Neural crest cell (in vitro differentiated cells): ENCODE measurements at regions not wholly inside any gene's neighbourhood (a gene's known extent, or its start where the extent isn't known, plus 50 kb on each side); places are given as distances from the start of the nearest gene placed in this dataset.

ENCODE experiments used
- DNase-seq: peaks from one replicate; pipeline ENCODE4 v3.0.0; 2021; ENCODE audit warnings: low read depth, mixed read lengths, low spot score
- H3K27ac Mint-ChIP-seq: one replicate; pipeline ENCODE4 v1.8.0; 2021; ENCODE audit warnings: mild to moderate bottlenecking, mixed read lengths; ENCODE audit not compliant: unreplicated experiment
- H3K27me3 Mint-ChIP-seq: 2 replicates; pipeline ENCODE4 v1.8.0; 2021; ENCODE audit warnings: low read depth, mild to moderate bottlenecking, mixed read lengths
- H3K36me3 Mint-ChIP-seq: 2 replicates; pipeline ENCODE4 v1.8.0; 2021; ENCODE audit warnings: low read depth, mild to moderate bottlenecking, mixed read lengths
- H3K4me1 Mint-ChIP-seq: 2 replicates; pipeline ENCODE4 v1.8.0; 2021; ENCODE audit warnings: mixed read lengths
- H3K4me3 Mint-ChIP-seq: one replicate; pipeline ENCODE4 v1.8.0; 2021; ENCODE audit warnings: mild to moderate bottlenecking, mixed read lengths
- H3K9me3 Mint-ChIP-seq: 2 replicates; pipeline ENCODE4 v1.8.0; 2021; ENCODE audit warnings: mixed read lengths
- TF ChIP-seq, protein P1 (sequence below): fragments of 200-600 bp; sonication (generic); conservative IDR thresholded peaks from 2 replicates; pipeline ENCODE4 v1.5.0; 2021; ENCODE audit warnings: antibody characterized with exemption, mild to moderate bottlenecking

DNA sequence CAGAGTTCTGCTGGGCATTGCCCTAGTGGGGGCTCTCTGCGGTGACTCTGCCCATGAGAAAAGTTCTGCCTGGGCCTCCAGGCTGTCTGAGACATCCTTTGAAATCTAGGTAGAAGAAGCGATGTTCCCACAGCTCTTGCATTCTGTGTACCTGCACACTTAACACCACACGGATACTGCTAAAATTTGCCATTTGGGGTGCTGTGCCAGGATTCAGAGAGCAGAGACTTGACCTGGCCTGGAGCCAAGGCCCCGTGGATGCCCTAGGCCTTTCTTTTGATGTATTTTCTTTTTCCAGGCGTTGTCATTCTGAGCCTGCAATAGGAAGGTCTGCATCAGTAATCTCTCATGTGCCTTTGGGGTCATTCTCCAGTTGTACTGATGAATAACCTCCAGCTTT, 89.3 kb upstream of the IL12B start:
- H3K9me3 Mint-ChIP-seq: no peaks in the 10 kb centered on the region
- no peaks in the 10 kb centered on the region for H3K36me3 Mint-ChIP-seq
- H3K27ac Mint-ChIP-seq: no peak overlapping the region
- DNase-seq: no peak
- no peaks in the 10 kb centered on the region for H3K27me3 Mint-ChIP-seq
- no peak overlapping the region for H3K4me3 Mint-ChIP-seq
- no peaks in the 10 kb centered on the region for H3K4me1 Mint-ChIP-seq
- TF ChIP-seq, protein P1, sequence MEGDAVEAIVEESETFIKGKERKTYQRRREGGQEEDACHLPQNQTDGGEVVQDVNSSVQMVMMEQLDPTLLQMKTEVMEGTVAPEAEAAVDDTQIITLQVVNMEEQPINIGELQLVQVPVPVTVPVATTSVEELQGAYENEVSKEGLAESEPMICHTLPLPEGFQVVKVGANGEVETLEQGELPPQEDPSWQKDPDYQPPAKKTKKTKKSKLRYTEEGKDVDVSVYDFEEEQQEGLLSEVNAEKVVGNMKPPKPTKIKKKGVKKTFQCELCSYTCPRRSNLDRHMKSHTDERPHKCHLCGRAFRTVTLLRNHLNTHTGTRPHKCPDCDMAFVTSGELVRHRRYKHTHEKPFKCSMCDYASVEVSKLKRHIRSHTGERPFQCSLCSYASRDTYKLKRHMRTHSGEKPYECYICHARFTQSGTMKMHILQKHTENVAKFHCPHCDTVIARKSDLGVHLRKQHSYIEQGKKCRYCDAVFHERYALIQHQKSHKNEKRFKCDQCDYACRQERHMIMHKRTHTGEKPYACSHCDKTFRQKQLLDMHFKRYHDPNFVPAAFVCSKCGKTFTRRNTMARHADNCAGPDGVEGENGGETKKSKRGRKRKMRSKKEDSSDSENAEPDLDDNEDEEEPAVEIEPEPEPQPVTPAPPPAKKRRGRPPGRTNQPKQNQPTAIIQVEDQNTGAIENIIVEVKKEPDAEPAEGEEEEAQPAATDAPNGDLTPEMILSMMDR: no peak

DNA sequence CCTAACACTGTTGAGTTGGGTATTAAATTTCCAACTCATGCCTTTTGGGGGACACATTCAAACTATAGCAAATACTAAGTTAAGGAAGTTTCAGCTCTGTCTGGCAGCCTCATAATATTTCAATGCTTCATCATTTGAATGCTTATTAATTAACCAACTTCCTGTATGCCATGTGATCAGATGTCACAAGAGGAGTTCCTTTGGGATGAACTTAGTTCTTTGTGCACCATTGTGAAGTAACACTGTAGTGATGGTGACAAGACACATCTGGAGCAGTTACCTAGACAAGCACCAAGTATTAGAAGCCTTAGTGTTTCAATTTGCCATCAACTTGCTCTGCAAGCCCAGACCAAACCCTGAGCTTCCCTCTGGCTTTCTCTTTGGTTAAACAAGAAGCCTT, 90.7 kb upstream of the IL12B start:
- TF ChIP-seq, protein P1: no peak
- H3K27ac Mint-ChIP-seq: no peak overlapping the region
- H3K9me3 Mint-ChIP-seq: no peaks in the 10 kb centered on the region
- H3K4me3 Mint-ChIP-seq: no peak overlapping the region
- no peaks in the 10 kb centered on the region for H3K27me3 Mint-ChIP-seq
- DNase-seq: no peak
- no peaks in the 10 kb centered on the region for H3K36me3 Mint-ChIP-seq
- H3K4me1 Mint-ChIP-seq: no peaks in the 10 kb centered on the region

DNA sequence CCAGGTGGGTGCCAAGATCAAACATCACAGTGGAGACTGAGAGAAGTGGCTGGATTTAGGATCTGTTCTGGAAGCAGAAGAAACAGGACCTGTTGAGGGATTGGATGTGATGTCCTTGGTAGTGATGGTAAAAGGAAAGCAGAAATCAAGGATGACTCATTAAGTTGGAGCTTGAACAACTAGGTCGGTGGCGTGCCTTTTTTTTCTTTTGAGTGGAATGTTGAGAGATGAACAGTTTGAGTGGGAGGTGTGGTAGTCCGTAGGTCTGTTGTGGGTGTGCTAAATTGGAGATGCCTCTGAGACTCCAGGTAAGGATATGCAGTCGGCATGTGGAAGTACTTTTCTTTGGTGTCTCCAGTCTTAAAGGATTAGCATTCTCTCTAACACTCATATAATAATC, 92.1 kb upstream of the IL12B start:
- H3K4me3 Mint-ChIP-seq: no peak overlapping the region
- H3K4me1 Mint-ChIP-seq: no peaks in the 10 kb centered on the region
- TF ChIP-seq, protein P1: no peak
- no peaks in the 10 kb centered on the region for H3K9me3 Mint-ChIP-seq
- no peak overlapping the region for H3K27ac Mint-ChIP-seq
- no peak for DNase-seq
- no peaks in the 10 kb centered on the region for H3K36me3 Mint-ChIP-seq
- peaks cover under 1% of the 10 kb centered on the region for H3K27me3 Mint-ChIP-seq

DNA sequence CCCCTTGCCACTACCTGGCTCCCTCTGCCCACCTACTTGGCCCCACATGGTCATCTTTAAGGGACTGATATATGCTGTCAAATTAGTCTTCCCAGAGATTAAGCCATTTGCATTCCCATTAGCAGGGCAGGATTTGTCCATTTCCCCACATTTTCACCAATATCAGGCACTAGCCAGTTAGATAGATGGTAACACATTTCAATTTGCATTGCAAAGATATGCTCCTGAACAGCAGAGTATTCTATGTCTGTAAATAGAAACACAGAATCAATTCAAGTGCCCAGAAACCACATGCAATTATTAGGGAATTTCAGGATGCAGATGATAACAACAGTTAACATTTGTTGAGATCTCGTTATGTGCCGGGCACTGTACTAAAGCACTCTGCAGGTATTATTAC, 92.6 kb upstream of the IL12B start:
- Mint-ChIP-seq H3K9me3 (no peaks in the 10 kb centered on the region), H3K4me3 (no peak overlapping the region), H3K27me3 (peaks cover 3% of the 10 kb centered on the region), H3K36me3 (no peaks in the 10 kb centered on the region), H3K27ac (no peak overlapping the region), H3K4me1 (no peaks in the 10 kb centered on the region)
- TF ChIP-seq, protein P1: no peak
- no peak for DNase-seq

DNA sequence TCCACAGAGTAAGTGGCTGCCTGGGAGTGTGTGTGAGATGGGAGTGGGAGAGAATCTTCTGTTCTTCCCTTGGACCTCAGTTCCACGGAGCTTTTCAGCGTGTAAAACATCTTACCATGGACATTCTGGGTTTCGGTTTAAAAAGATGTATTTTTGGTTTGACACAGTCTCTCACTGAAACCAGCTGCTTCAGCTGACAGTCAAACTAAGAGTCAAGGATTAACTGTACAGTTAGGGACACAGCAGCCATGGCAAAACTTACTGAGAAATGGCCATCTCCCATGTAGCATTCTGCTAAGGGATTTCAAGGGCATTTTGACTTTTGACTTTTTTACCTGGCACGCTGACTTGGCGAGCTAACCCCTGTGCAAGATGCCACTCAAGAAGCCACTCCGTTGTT, 93.8 kb upstream of the IL12B start:
- Mint-ChIP-seq H3K27me3 (peaks cover 6% of the 10 kb centered on the region), H3K4me1 (no peaks in the 10 kb centered on the region), H3K36me3 (no peaks in the 10 kb centered on the region), H3K4me3 (no peak overlapping the region), H3K27ac (no peak overlapping the region), H3K9me3 (no peaks in the 10 kb centered on the region)
- DNase-seq: no peak
- TF ChIP-seq, protein P1: no peak

DNA sequence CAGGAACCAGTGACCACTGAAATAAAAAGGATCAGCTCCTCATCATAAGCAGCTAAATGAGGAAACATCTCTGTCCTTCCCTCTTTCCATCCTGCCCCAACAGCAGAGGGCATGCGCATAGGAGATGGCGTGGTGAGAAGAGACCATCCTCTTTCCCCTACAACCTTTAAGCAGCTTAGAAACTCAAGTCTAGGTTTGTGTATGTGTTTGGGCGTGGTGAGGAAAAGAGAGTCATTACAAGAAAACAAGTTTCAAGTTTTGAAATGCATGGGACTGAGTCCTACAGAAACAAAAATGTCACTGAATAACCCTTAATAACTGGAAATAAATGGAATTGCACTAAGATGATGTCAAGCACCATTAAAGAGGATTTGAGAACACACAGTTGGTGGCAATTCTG, 96.4 kb upstream of the IL12B start:
- Mint-ChIP-seq H3K27ac (no peak overlapping the region), H3K9me3 (no peaks in the 10 kb centered on the region), H3K4me1 (no peaks in the 10 kb centered on the region), H3K27me3 (peaks cover 12% of the 10 kb centered on the region), H3K36me3 (no peaks in the 10 kb centered on the region), H3K4me3 (no peak overlapping the region)
- TF ChIP-seq, protein P1: no peak
- DNase-seq: no peak
